Ishikawa (cell line): ENCODE measurements at regions not wholly inside any gene's neighbourhood (a gene's known extent, or its start where the extent isn't known, plus 50 kb on each side); places are given as distances from the start of the nearest gene placed in this dataset.

Experiments used
- CEBPB ChIP-seq: IDR thresholded peaks from 2 replicates; pipeline ENCODE4 v1.6.1; 2012
- CREB1 ChIP-seq: IDR thresholded peaks from 2 replicates; pipeline ENCODE4 v1.6.1; 2012; ENCODE audit warnings: low read depth
- EGR1 ChIP-seq: IDR thresholded peaks from 2 replicates; pipeline ENCODE4 v1.6.1; 2012
- EP300 ChIP-seq: IDR thresholded peaks from 2 replicates; pipeline ENCODE4 v1.6.1; 2012; ENCODE audit warnings: borderline replicate concordance
- FOXM1 ChIP-seq: IDR thresholded peaks from 2 replicates; pipeline ENCODE4 v1.6.1; 2012; ENCODE audit warnings: low read depth, borderline replicate concordance
- NFIC ChIP-seq: IDR thresholded peaks from 2 replicates; pipeline ENCODE4 v1.6.1; 2012
- RAD21 ChIP-seq: IDR thresholded peaks from 2 replicates; pipeline ENCODE4 v1.6.1; 2012; ENCODE audit warnings: low read depth
- REST ChIP-seq: IDR thresholded peaks from 2 replicates; pipeline ENCODE4 v1.6.1; 2012; ENCODE audit warnings: low read depth, mild to moderate bottlenecking
- TAF1 ChIP-seq: IDR thresholded peaks from 2 replicates; pipeline ENCODE4 v1.6.1; 2012; ENCODE audit warnings: low read depth, mild to moderate bottlenecking
- TCF12 ChIP-seq: IDR thresholded peaks from 2 replicates; pipeline ENCODE4 v1.6.1; 2012; ENCODE audit warnings: low read depth
- TEAD4 ChIP-seq: IDR thresholded peaks from 2 replicates; pipeline ENCODE4 v1.6.1; 2012
- USF1 ChIP-seq: IDR thresholded peaks from 2 replicates; pipeline ENCODE4 v1.6.1; 2012
- YY1 ChIP-seq: IDR thresholded peaks from 2 replicates; pipeline ENCODE4 v1.6.1; 2012; ENCODE audit warnings: low read depth
- ZBTB7A ChIP-seq: IDR thresholded peaks from 2 replicates; pipeline ENCODE4 v1.6.1; 2012; ENCODE audit warnings: low read depth
- TF ChIP-seq, protein P1 (sequence below): IDR thresholded peaks from 2 replicates; pipeline ENCODE4 v1.6.1; 2012

- TF ChIP-seq EGR1, result no peak
- TF ChIP-seq EP300, result peak; percentile 35; the same call in 1 of the 2 replicates
- TF ChIP-seq YY1, result no peak
These were observed 107.5 kb downstream of the VSIG4 start for GRCh38 chrX:65932173-65933084.

- TF ChIP-seq NFIC, result no peak
- no peak for TF ChIP-seq CEBPB
- no peak for TF ChIP-seq USF1
- no peak for TF ChIP-seq RAD21
These were observed 111.4 kb downstream of the VSIG4 start for GRCh38 chrX:65928522-65928921.

DNA sequence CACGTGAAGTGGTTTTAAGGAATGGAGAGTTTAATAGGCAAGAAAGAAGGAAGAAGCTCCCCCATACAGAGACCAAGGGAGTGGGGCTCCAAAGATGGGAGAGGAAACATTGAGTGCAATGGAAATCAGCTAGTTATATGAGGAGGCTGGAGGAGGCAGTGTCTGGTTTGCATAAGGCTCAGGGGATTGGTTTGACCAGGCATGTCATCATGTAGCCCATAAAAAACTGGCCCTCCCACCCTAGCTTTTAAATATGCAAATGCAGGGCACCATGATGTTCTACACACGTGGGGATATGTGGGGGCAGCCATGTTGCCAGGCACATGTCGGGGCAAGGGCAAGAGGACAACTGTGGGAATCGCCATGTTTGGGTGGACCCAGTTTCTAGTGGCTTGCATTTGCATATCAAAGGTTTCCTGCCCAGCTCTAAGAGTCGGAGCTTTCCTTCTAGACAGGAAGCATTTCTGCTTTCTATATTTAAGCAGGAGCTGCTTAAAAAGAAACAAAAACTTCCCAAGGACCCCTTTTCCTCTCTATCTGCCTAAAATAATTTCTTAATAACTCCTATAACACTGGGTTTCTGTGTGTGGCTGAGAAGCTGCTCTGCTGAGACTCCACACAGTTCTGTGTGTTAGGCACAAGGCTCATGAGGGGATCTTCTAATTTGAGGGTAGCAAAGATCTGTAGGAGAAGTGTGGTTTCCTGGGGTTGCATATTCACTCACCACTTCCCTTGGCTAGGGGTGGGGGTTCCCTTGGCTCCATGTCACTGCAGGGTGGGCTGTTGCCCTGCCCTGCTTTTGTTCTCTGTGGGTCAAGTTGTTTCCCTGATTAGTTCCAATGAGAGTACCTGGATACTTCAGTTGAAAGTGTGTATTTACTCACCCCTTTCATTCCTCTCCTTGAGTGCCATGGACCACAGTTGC, 113.5 kb downstream of the VSIG4 start:
- no peak for TF ChIP-seq EGR1
- no peak for TF ChIP-seq USF1
- no peak for TF ChIP-seq FOXM1
- TF ChIP-seq NFIC, result no peak
- no peak for TF ChIP-seq REST
- no peak for TF ChIP-seq RAD21
- no peak for TF ChIP-seq TAF1
- TF ChIP-seq TEAD4, result no peak
- TF ChIP-seq YY1, result no peak
- no peak for TF ChIP-seq CREB1
- no peak for TF ChIP-seq ZBTB7A
- TF ChIP-seq CEBPB, result no peak
- TF ChIP-seq TCF12, result no peak
- TF ChIP-seq, protein P1, sequence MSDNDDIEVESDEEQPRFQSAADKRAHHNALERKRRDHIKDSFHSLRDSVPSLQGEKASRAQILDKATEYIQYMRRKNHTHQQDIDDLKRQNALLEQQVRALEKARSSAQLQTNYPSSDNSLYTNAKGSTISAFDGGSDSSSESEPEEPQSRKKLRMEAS, result no peak
- TF ChIP-seq EP300, result no peak

- TF ChIP-seq CREB1 (no peak), NFIC (no peak), TCF12 (no peak), TEAD4 (no peak), TAF1 (no peak), CEBPB (no peak), REST (no peak), ZBTB7A (no peak)
- TF ChIP-seq, protein P1, result no peak
These were observed 114.3 kb downstream of the VSIG4 start for GRCh38 chrX:65925592-65925991.

DNA sequence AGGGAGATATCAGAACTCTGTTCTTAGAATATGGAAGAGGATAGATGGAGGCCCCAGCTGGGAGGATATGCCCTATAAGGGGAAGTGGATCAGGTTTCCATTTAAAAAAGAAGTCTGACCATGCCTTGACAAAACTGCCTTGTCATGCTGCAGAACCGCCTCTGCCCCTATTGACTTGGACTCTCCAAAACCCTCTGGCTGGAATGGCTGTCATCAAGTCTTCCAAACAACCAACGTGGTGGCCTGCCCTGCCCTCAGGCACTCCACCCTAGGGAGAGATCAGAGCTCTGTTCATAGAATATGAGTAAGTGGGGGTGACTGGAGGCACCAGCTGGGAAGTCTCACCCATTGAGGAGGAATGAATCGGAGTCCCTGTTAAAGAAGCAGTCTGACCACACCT, 114.9 kb downstream of the VSIG4 start:
- TF ChIP-seq EGR1 (no peak), REST (no peak), RAD21 (no peak), NFIC (no peak), ZBTB7A (no peak), TCF12 (no peak), USF1 (no peak), YY1 (no peak)
